ENCODE measurements at regions not wholly inside any gene's neighbourhood (a gene's known extent, or its start where the extent isn't known, plus 50 kb on each side); places are given as distances from the start of the nearest gene placed in this dataset.

- Mint-ChIP-seq H3K27me3 (ENCODE audit: low read depth in 3 of 3) (peaks cover 1 to 3% (median 2%) of the 10 kb centered on the region in 3 donors), H3K4me3 (no peak overlapping the region), H3K36me3 (no peaks in the 10 kb centered on the region), H3K4me1 (no peaks in the 10 kb centered on the region), H3K9me3 (peaks cover 0 to 3% (median 0%) of the 10 kb centered on the region in 7 donors), H3K27ac (no peak overlapping the region)
- Histone ChIP-seq H3K27ac (ENCODE audit: low read depth in 1 of 2, low read length in 2 of 2) (no peak overlapping the region), H3K4me1 (ENCODE audit: control insufficient read depth in 1 of 2, insufficient read depth in 2 of 2, low read length in 2 of 2) (no peaks in the 10 kb centered on the region), H3K4me2 (replicated peaks; ENCODE audit: extremely low read depth, low read length, poor library complexity, severe bottlenecking) (no peak overlapping the region), H3K27me3 (ENCODE audit: control insufficient read depth in 2 of 2, insufficient read depth in 2 of 2, low read length in 2 of 2) (no peaks in the 10 kb centered on the region), H2AFZ (ENCODE audit: insufficient read depth, low read depth, low read length, poor library complexity, severe bottlenecking) (no peak overlapping the region), H3K9me3 (replicated peaks in 1 of 2; ENCODE audit: control insufficient read depth in 1 of 2, insufficient read depth in 1 of 2, low read length in 2 of 2) (no peaks in the 10 kb centered on the region), H3K4me3 (replicated peaks in 1 of 3; ENCODE audit: low read depth in 2 of 3, low read length in 3 of 3) (no peak overlapping the region), H3K9ac (ENCODE audit: insufficient read depth, low read length, poor library complexity, severe bottlenecking) (no peak overlapping the region), H3K79me2 (ENCODE audit: insufficient read depth, low read length) (no peaks in the 10 kb centered on the region), H4K20me1 (ENCODE audit: insufficient read depth, low read length) (no peaks in the 10 kb centered on the region), H3K36me3 (replicated peaks in 1 of 2; ENCODE audit: control insufficient read depth in 1 of 2, insufficient read depth in 2 of 2, low read length in 2 of 2) (no peaks in the 10 kb centered on the region)
- intact Hi-C loops (cut with micrococcal nuclease), result no loop called here
- no peak for TF ChIP-seq CTCF (IDR thresholded peaks at IDR 0.05)
- no CpG with 5 or more reads among the region's 4 CpGs for WGBS (ENCODE audit: insufficient coverage)
- no peak for DNase-seq
These were observed 128.9 kb downstream of the NXNL2 start for GRCh38 chr9:88663771-88664419.

DNA sequence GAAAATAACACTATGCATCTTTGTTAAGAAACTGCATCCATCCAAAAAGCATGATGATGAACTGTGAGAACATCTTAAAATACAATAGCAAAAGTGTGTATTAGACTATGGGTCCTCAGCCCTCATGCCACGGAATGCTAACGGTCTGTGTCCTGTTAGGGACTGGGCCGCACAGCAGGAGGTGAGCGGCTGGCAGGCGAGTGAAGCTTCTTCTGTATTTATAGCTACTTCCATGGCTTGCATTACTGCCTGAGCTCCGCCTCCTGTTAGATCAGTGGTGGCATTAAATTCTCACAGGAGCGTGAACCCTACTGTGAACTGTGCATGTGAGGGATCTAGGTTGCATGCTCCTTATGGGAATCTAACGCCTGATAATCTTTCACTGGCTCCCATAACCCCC is 129.8 kb downstream of the NXNL2 start:
- Histone ChIP-seq H3K9me3 (replicated peaks in 1 of 2; ENCODE audit: control insufficient read depth in 1 of 2, insufficient read depth in 1 of 2, low read length in 2 of 2) (no peaks in the 10 kb centered on the region), H3K27ac (ENCODE audit: low read depth in 1 of 2, low read length in 2 of 2) (no peak overlapping the region), H3K79me2 (ENCODE audit: insufficient read depth, low read length) (no peaks in the 10 kb centered on the region), H3K9ac (ENCODE audit: insufficient read depth, low read length, poor library complexity, severe bottlenecking) (no peak overlapping the region), H3K4me1 (ENCODE audit: control insufficient read depth in 1 of 2, insufficient read depth in 2 of 2, low read length in 2 of 2) (no peaks in the 10 kb centered on the region), H3K4me3 (replicated peaks in 1 of 3; ENCODE audit: low read depth in 2 of 3, low read length in 3 of 3) (no peak overlapping the region), H2AFZ (ENCODE audit: insufficient read depth, low read depth, low read length, poor library complexity, severe bottlenecking) (no peak overlapping the region), H4K20me1 (ENCODE audit: insufficient read depth, low read length) (no peaks in the 10 kb centered on the region), H3K27me3 (ENCODE audit: control insufficient read depth in 2 of 2, insufficient read depth in 2 of 2, low read length in 2 of 2) (no peaks in the 10 kb centered on the region), H3K36me3 (replicated peaks in 1 of 2; ENCODE audit: control insufficient read depth in 1 of 2, insufficient read depth in 2 of 2, low read length in 2 of 2) (no peaks in the 10 kb centered on the region), H3K4me2 (replicated peaks; ENCODE audit: extremely low read depth, low read length, poor library complexity, severe bottlenecking) (no peak overlapping the region)
- Mint-ChIP-seq H3K4me3 (no peak overlapping the region), H3K27ac (no peak overlapping the region), H3K9me3 (peaks cover 0 to 3% (median 2%) of the 10 kb centered on the region in 7 donors), H3K4me1 (no peaks in the 10 kb centered on the region), H3K36me3 (no peaks in the 10 kb centered on the region), H3K27me3 (ENCODE audit: low read depth in 3 of 3) (peaks cover 1 to 3% (median 2%) of the 10 kb centered on the region in 3 donors)
- DNase-seq, result no peak
- intact Hi-C loops (cut with micrococcal nuclease), result no loop called here
- WGBS (ENCODE audit: insufficient coverage), result 100% methylated on average over 1 of the region's 8 CpGs
- no peak for TF ChIP-seq CTCF (IDR thresholded peaks at IDR 0.05)

Data from CD14-positive monocyte (primary cell).